Breast epithelium (tissue), 3 donors: ENCODE measurements at regions not wholly inside any gene's neighbourhood (a gene's known extent, or its start where the extent isn't known, plus 50 kb on each side); places are given as distances from the start of the nearest gene placed in this dataset.

Experiments used
- POLR2A ChIP-seq: fragments of 450-650 bp; IDR thresholded peaks from one replicate; pipeline ENCODE4 v1.6.1; 2016; ENCODE audit warnings: antibody characterized with exemption, mild to moderate bottlenecking, moderate library complexity
- TF ChIP-seq, protein P1 (sequence below), 3 donors: fragments of 450-650 bp; IDR thresholded peaks; one replicate each; pipeline ENCODE4 v1.5.1; 2016 to 2017; ENCODE audit warnings: antibody characterized with exemption in 3 of 3, mild to moderate bottlenecking in 3 of 3, moderate library complexity in 3 of 3

GRCh38 chr10:59470570-59470969 is 108.2 kb upstream of the FAM13C start:
- TF ChIP-seq, protein P1, sequence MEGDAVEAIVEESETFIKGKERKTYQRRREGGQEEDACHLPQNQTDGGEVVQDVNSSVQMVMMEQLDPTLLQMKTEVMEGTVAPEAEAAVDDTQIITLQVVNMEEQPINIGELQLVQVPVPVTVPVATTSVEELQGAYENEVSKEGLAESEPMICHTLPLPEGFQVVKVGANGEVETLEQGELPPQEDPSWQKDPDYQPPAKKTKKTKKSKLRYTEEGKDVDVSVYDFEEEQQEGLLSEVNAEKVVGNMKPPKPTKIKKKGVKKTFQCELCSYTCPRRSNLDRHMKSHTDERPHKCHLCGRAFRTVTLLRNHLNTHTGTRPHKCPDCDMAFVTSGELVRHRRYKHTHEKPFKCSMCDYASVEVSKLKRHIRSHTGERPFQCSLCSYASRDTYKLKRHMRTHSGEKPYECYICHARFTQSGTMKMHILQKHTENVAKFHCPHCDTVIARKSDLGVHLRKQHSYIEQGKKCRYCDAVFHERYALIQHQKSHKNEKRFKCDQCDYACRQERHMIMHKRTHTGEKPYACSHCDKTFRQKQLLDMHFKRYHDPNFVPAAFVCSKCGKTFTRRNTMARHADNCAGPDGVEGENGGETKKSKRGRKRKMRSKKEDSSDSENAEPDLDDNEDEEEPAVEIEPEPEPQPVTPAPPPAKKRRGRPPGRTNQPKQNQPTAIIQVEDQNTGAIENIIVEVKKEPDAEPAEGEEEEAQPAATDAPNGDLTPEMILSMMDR (IDR thresholded peaks at IDR 0.05): no peak
- no peak for TF ChIP-seq POLR2A
